ENCODE measurements at regions not wholly inside any gene's neighbourhood (a gene's known extent, or its start where the extent isn't known, plus 50 kb on each side); places are given as distances from the start of the nearest gene placed in this dataset.

DNA sequence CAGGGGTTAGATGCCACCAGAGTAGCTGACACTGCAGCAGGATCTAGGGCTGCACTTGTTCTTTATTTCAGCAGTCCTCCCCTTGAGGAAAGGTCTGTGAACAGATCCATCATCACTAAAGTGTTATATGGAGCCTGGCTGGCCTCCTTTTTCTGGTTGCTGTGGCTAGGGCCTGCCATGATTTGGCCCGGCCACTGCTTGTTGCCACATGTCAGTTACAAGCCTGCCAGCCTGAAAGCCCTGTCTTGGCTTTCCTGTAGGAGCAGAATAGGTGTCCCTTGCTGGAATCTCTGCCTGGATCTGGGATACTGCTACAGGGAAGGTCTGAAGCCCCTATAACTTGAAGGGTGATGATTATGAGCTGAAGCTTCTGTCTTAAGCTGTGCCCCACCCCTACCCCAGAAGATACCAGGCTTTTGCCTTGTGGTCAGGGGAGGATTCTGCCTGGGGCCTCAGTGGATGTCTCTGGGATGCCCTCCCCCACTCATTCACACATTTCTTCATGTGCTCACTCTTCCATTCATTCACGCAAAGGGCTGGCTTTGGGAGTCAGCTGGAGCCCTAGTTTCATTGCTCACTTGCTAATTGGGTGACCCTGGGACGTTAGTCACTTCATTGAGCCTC is 64.7 kb downstream of the NDUFS5 start:
- Histone ChIP-seq H3K9ac (ENCODE audit: low read length) (no peak overlapping the region), H3K36me3 (replicated peaks; ENCODE audit: insufficient read depth, low read length) (no peaks in the 10 kb centered on the region), H3K27ac (ENCODE audit: low read length) (no peak overlapping the region), H4K20me1 (ENCODE audit: insufficient read depth, low read length) (no peaks in the 10 kb centered on the region), H3K27me3 (replicated peaks; ENCODE audit: insufficient read depth, low read length) (no peaks in the 10 kb centered on the region), H3K4me1 (ENCODE audit: low read length) (peaks cover 3% of the 10 kb centered on the region; the same call in 1 of the 2 replicates), H3K9me3 (replicated peaks; ENCODE audit: insufficient read depth, low read length) (no peaks in the 10 kb centered on the region), H3F3A (ENCODE audit: insufficient read depth, low read length) (no peaks in the 10 kb centered on the region), H3K4me2 (ENCODE audit: low read depth, low read length) (no peak overlapping the region), H3K79me2 (ENCODE audit: low read length) (no peaks in the 10 kb centered on the region), H3K9me2 (replicated peaks; ENCODE audit: insufficient read depth, low read length) (no peaks in the 10 kb centered on the region), H3K4me3 (ENCODE audit: low read length) (no peak overlapping the region), H2AFZ (ENCODE audit: low read length) (no peak overlapping the region)
- TF ChIP-seq EZH2 (optimal IDR thresholded peaks at IDR 0.05; ENCODE audit: low read depth, low read length): no peak
- no peak for TF ChIP-seq EZH2phosphoT487 (IDR thresholded peaks at IDR 0.05; ENCODE audit: low read length)
- TF ChIP-seq CTCF (IDR thresholded peaks at IDR 0.05; ENCODE audit: low read length): no peak
- no peak for DNase-seq

GRCh38 chr1:39091845-39092645 is 65.9 kb downstream of the NDUFS5 start:
- Histone ChIP-seq H3K27ac (ENCODE audit: low read length) (no peak overlapping the region), H3K9me2 (replicated peaks; ENCODE audit: insufficient read depth, low read length) (no peaks in the 10 kb centered on the region), H4K20me1 (ENCODE audit: insufficient read depth, low read length) (no peaks in the 10 kb centered on the region), H3K79me2 (ENCODE audit: low read length) (no peaks in the 10 kb centered on the region), H3K9me3 (replicated peaks; ENCODE audit: insufficient read depth, low read length) (no peaks in the 10 kb centered on the region), H3K36me3 (replicated peaks; ENCODE audit: insufficient read depth, low read length) (no peaks in the 10 kb centered on the region), H3F3A (ENCODE audit: insufficient read depth, low read length) (no peaks in the 10 kb centered on the region), H3K9ac (ENCODE audit: low read length) (no peak overlapping the region), H3K4me1 (ENCODE audit: low read length) (peaks cover 2% of the 10 kb centered on the region; the same call in 1 of the 2 replicates), H3K4me3 (ENCODE audit: low read length) (no peak overlapping the region), H3K27me3 (replicated peaks; ENCODE audit: insufficient read depth, low read length) (no peaks in the 10 kb centered on the region), H3K4me2 (ENCODE audit: low read depth, low read length) (no peak overlapping the region), H2AFZ (ENCODE audit: low read length) (no peak overlapping the region)
- TF ChIP-seq CTCF (IDR thresholded peaks at IDR 0.05; ENCODE audit: low read length): peak; percentile 79
- TF ChIP-seq EZH2phosphoT487 (IDR thresholded peaks at IDR 0.05; ENCODE audit: low read length): no peak
- peak; percentile 69 for DNase-seq

DNA sequence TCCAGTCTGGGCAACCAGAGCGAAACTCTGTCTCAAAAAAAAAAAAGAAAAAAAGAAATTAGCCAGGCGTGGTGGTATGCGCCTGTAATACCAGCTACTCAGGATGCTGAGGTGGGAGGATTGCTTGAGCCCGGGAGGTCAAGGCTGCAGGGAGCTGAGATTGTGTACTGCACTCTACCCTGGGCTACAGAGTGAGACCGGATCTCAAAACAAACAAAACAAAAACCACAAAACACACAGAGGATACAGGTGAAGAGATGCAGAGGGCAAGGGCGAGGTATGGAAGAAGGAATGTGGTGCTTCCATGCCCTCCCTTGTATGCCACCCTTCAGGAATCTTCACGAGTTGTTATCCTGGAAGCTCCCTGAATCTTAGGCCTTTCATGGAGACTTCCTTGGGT is 68.5 kb downstream of the NDUFS5 start:
- Histone ChIP-seq H3K79me2 (ENCODE audit: low read length) (no peaks in the 10 kb centered on the region), H2AFZ (ENCODE audit: low read length) (no peak overlapping the region)

More for the DNA sequence above, 68.5 kb downstream of the NDUFS5 start:
- H3K9ac ChIP-seq (ENCODE audit: low read length): no peak overlapping the region
- no peak overlapping the region for H3K4me2 ChIP-seq (ENCODE audit: low read depth, low read length)
- no peaks in the 10 kb centered on the region for H3F3A ChIP-seq (ENCODE audit: insufficient read depth, low read length)
- no peaks in the 10 kb centered on the region for H3K36me3 ChIP-seq (replicated peaks; ENCODE audit: insufficient read depth, low read length)
- H3K27me3 ChIP-seq (replicated peaks; ENCODE audit: insufficient read depth, low read length): no peaks in the 10 kb centered on the region
- no peaks in the 10 kb centered on the region for H4K20me1 ChIP-seq (ENCODE audit: insufficient read depth, low read length)
- no peaks in the 10 kb centered on the region for H3K4me1 ChIP-seq (ENCODE audit: low read length)
- H3K4me3 ChIP-seq (ENCODE audit: low read length): no peak overlapping the region
- no peaks in the 10 kb centered on the region for H3K9me3 ChIP-seq (replicated peaks; ENCODE audit: insufficient read depth, low read length)
- no peaks in the 10 kb centered on the region for H3K9me2 ChIP-seq (replicated peaks; ENCODE audit: insufficient read depth, low read length)
- DNase-seq: no peak
- no peak overlapping the region for H3K27ac ChIP-seq (ENCODE audit: low read length)
- TF ChIP-seq CTCF (IDR thresholded peaks at IDR 0.05; ENCODE audit: low read length) (no peak), EZH2phosphoT487 (IDR thresholded peaks at IDR 0.05; ENCODE audit: low read length) (no peak), EZH2 (optimal IDR thresholded peaks at IDR 0.05; ENCODE audit: low read depth, low read length) (no peak)

Measured in MM.1S (cell line).